IPS-15b (cell line): ENCODE measurements at regions not wholly inside any gene's neighbourhood (a gene's known extent, or its start where the extent isn't known, plus 50 kb on each side); places are given as distances from the start of the nearest gene placed in this dataset.

Experiments used
- H3K27me3 ChIP-seq: one replicate; pipeline ENCODE4 v1.6.1; 2013; ENCODE audit warnings: low read length; ENCODE audit not compliant: control insufficient read depth, insufficient read depth
- H3K36me3 ChIP-seq: one replicate; pipeline ENCODE4 v1.6.1; 2013; ENCODE audit warnings: low read length; ENCODE audit not compliant: control insufficient read depth, insufficient read depth
- H3K4me1 ChIP-seq: one replicate; pipeline ENCODE4 v1.6.1; 2013; ENCODE audit warnings: mild to moderate bottlenecking, low read length; ENCODE audit not compliant: control insufficient read depth, insufficient read depth
- H3K4me3 ChIP-seq: one replicate; pipeline ENCODE4 v1.5.1; 2013; ENCODE audit warnings: low read depth, low read length
- H3K9ac ChIP-seq: one replicate; pipeline ENCODE4 v1.6.1; 2013; ENCODE audit warnings: low read depth, mild to moderate bottlenecking, low read length
- H3K9me3 ChIP-seq: one replicate; pipeline ENCODE4 v1.6.1; 2013; ENCODE audit warnings: mild to moderate bottlenecking, low read length; ENCODE audit not compliant: control insufficient read depth, insufficient read depth

GRCh38 chr10:129275886-129276285 is 191.2 kb upstream of the MGMT start:
- Histone ChIP-seq H3K9ac (no peak overlapping the region), H3K27me3 (no peaks in the 10 kb centered on the region), H3K9me3 (no peaks in the 10 kb centered on the region), H3K4me1 (no peaks in the 10 kb centered on the region), H3K4me3 (no peak overlapping the region), H3K36me3 (no peaks in the 10 kb centered on the region)

- no peaks in the 10 kb centered on the region for H3K9me3 ChIP-seq
- no peak overlapping the region for H3K4me3 ChIP-seq
- no peaks in the 10 kb centered on the region for H3K36me3 ChIP-seq
- no peaks in the 10 kb centered on the region for H3K27me3 ChIP-seq
- H3K9ac ChIP-seq = no peak overlapping the region
- no peaks in the 10 kb centered on the region for H3K4me1 ChIP-seq
Measured at GRCh38 chr10:129277084-129277483, 190.0 kb upstream of the MGMT start.

- no peak overlapping the region for H3K4me3 ChIP-seq
- no peak overlapping the region for H3K9ac ChIP-seq
- no peaks in the 10 kb centered on the region for H3K27me3 ChIP-seq
- H3K36me3 ChIP-seq = no peaks in the 10 kb centered on the region
- H3K9me3 ChIP-seq = no peaks in the 10 kb centered on the region
- H3K4me1 ChIP-seq = no peaks in the 10 kb centered on the region
Measured at GRCh38 chr10:129277841-129278240, 189.2 kb upstream of the MGMT start.

GRCh38 chr10:129278686-129279085 is 188.4 kb upstream of the MGMT start:
- no peaks in the 10 kb centered on the region for H3K4me1 ChIP-seq
- no peak overlapping the region for H3K9ac ChIP-seq
- no peaks in the 10 kb centered on the region for H3K9me3 ChIP-seq
- no peaks in the 10 kb centered on the region for H3K36me3 ChIP-seq
- no peak overlapping the region for H3K4me3 ChIP-seq
- H3K27me3 ChIP-seq = no peaks in the 10 kb centered on the region

- Histone ChIP-seq H3K4me1 (no peaks in the 10 kb centered on the region), H3K4me3 (no peak overlapping the region), H3K36me3 (no peaks in the 10 kb centered on the region), H3K9ac (no peak overlapping the region), H3K27me3 (no peaks in the 10 kb centered on the region), H3K9me3 (no peaks in the 10 kb centered on the region)
Measured at GRCh38 chr10:129279446-129280154, 187.4 kb upstream of the MGMT start.

GRCh38 chr10:129280155-129280502 is 186.9 kb upstream of the MGMT start:
- no peaks in the 10 kb centered on the region for H3K36me3 ChIP-seq
- H3K4me1 ChIP-seq = no peaks in the 10 kb centered on the region
- no peaks in the 10 kb centered on the region for H3K27me3 ChIP-seq
- H3K4me3 ChIP-seq = no peak overlapping the region
- H3K9me3 ChIP-seq = no peaks in the 10 kb centered on the region
- H3K9ac ChIP-seq = no peak overlapping the region

- Histone ChIP-seq H3K27me3 (no peaks in the 10 kb centered on the region), H3K9ac (no peak overlapping the region), H3K36me3 (no peaks in the 10 kb centered on the region), H3K4me1 (no peaks in the 10 kb centered on the region), H3K9me3 (no peaks in the 10 kb centered on the region), H3K4me3 (no peak overlapping the region)
Measured at GRCh38 chr10:129280908-129281586, 186.0 kb upstream of the MGMT start.

- no peak overlapping the region for H3K9ac ChIP-seq
- no peaks in the 10 kb centered on the region for H3K36me3 ChIP-seq
- H3K4me1 ChIP-seq = no peaks in the 10 kb centered on the region
- no peaks in the 10 kb centered on the region for H3K27me3 ChIP-seq
- H3K4me3 ChIP-seq = no peak overlapping the region
- no peaks in the 10 kb centered on the region for H3K9me3 ChIP-seq
Measured at GRCh38 chr10:129285459-129285858, 181.6 kb upstream of the MGMT start.

GRCh38 chr10:129288999-129289584 is 177.9 kb upstream of the MGMT start:
- Histone ChIP-seq H3K4me3 (no peak overlapping the region), H3K9ac (no peak overlapping the region), H3K27me3 (no peaks in the 10 kb centered on the region), H3K9me3 (no peaks in the 10 kb centered on the region), H3K4me1 (no peaks in the 10 kb centered on the region), H3K36me3 (no peaks in the 10 kb centered on the region)

GRCh38 chr10:129293991-129294700 is 172.9 kb upstream of the MGMT start:
- no peak overlapping the region for H3K4me3 ChIP-seq
- no peaks in the 10 kb centered on the region for H3K36me3 ChIP-seq
- no peaks in the 10 kb centered on the region for H3K4me1 ChIP-seq
- H3K9me3 ChIP-seq = no peaks in the 10 kb centered on the region
- H3K9ac ChIP-seq = no peak overlapping the region
- H3K27me3 ChIP-seq = no peaks in the 10 kb centered on the region

- H3K4me1 ChIP-seq = no peaks in the 10 kb centered on the region
Measured at GRCh38 chr10:129294944-129295343, 172.1 kb upstream of the MGMT start.

More at GRCh38 chr10:129294944-129295343, 172.1 kb upstream of the MGMT start:
- no peaks in the 10 kb centered on the region for H3K36me3 ChIP-seq
- H3K4me3 ChIP-seq = no peak overlapping the region
- H3K27me3 ChIP-seq = no peaks in the 10 kb centered on the region
- no peak overlapping the region for H3K9ac ChIP-seq
- H3K9me3 ChIP-seq = no peaks in the 10 kb centered on the region
